SK-N-MC (cell line): ENCODE measurements at regions not wholly inside any gene's neighbourhood (a gene's known extent, or its start where the extent isn't known, plus 50 kb on each side); places are given as distances from the start of the nearest gene placed in this dataset.
A peak's percentile ranks its signal among the peaks of the same experiment; 100 is the strongest.

Source experiments
- DNase-seq: peaks from one replicate; pipeline ENCODE4 v3.0.0-alpha.2; 2011; ENCODE audit warnings: low read depth, low spot score
- H3K27ac ChIP-seq: fragments of 200-600 bp; sonication (generic); 2 replicates; pipeline ENCODE4 v1.5.1; 2016; ENCODE audit warnings: mixed run types
- H3K36me3 ChIP-seq: fragments of 200-600 bp; sonication (generic); 2 replicates; pipeline ENCODE4 v1.6.1; 2017; ENCODE audit warnings: antibody characterized with exemption, low read length, mixed read lengths; ENCODE audit not compliant: insufficient read depth
- H3K4me3 ChIP-seq: fragments of 200-600 bp; sonication (generic); 2 replicates; pipeline ENCODE4 v1.5.1; 2016
- H3K9ac ChIP-seq: fragments of 200-600 bp; sonication (generic); 2 replicates; pipeline ENCODE4 v1.8.0; 2017; ENCODE audit warnings: mixed run types, mixed read lengths; ENCODE audit not compliant: insufficient read length
- H3K9me3 ChIP-seq: fragments of 200-600 bp; sonication (generic); 2 replicates; pipeline ENCODE4 v1.6.1; 2017; ENCODE audit warnings: low read depth, mild to moderate bottlenecking, antibody characterized with exemption, low read length, moderate library complexity, mixed read lengths
- EZH2 ChIP-seq: fragments of 200-600 bp; sonication (generic); IDR thresholded peaks from one replicate; pipeline ENCODE4 v1.6.1; 2017; ENCODE audit warnings: antibody characterized with exemption
- FOXP2 ChIP-seq: optimal IDR thresholded peaks from 2 replicates; pipeline ENCODE3; 2011; ENCODE audit warnings: mild to moderate bottlenecking, moderate library complexity; ENCODE audit not compliant: insufficient read depth; ENCODE audit errors: extremely low read length, control extremely low read depth
- POLR2AphosphoS5 ChIP-seq: IDR thresholded peaks from 2 replicates; pipeline ENCODE4 v1.6.1; 2012; ENCODE audit warnings: mild to moderate bottlenecking, low read depth, low read length, borderline replicate concordance

GRCh38 chr6:45814772-45815171 is 200.9 kb downstream of the CLIC5 start:
- TF ChIP-seq EZH2 (no peak), FOXP2 (no peak), POLR2AphosphoS5 (no peak)
- Histone ChIP-seq H3K9ac (no peak overlapping the region), H3K36me3 (no peaks in the 10 kb centered on the region), H3K27ac (peak overlapping the region; percentile 65), H3K9me3 (no peaks in the 10 kb centered on the region), H3K4me3 (no peak overlapping the region)
- DNase-seq = no peak

- no peaks in the 10 kb centered on the region for H3K36me3 ChIP-seq
- no peak for DNase-seq
- H3K9me3 ChIP-seq = no peaks in the 10 kb centered on the region
- H3K4me3 ChIP-seq = no peak overlapping the region
- no peak overlapping the region for H3K27ac ChIP-seq
- no peak overlapping the region for H3K9ac ChIP-seq
- no peak for TF ChIP-seq FOXP2
- TF ChIP-seq EZH2 = no peak
- no peak for TF ChIP-seq POLR2AphosphoS5
These were observed 201.7 kb downstream of the CLIC5 start for GRCh38 chr6:45813943-45814342.

GRCh38 chr6:45812922-45813321 is 202.7 kb downstream of the CLIC5 start:
- Histone ChIP-seq H3K27ac (no peak overlapping the region), H3K9ac (no peak overlapping the region), H3K9me3 (no peaks in the 10 kb centered on the region), H3K36me3 (no peaks in the 10 kb centered on the region), H3K4me3 (no peak overlapping the region)
- TF ChIP-seq POLR2AphosphoS5 (no peak), FOXP2 (no peak), EZH2 (no peak)
- DNase-seq = no peak

- Histone ChIP-seq H3K9me3 (no peaks in the 10 kb centered on the region), H3K4me3 (no peak overlapping the region), H3K9ac (no peak overlapping the region), H3K36me3 (no peaks in the 10 kb centered on the region), H3K27ac (no peak overlapping the region)
- TF ChIP-seq FOXP2 (no peak), EZH2 (no peak), POLR2AphosphoS5 (no peak)
- no peak for DNase-seq
These were observed 206.7 kb downstream of the CLIC5 start for GRCh38 chr6:45808917-45809316.

GRCh38 chr6:45808042-45808645 is 207.5 kb downstream of the CLIC5 start:
- H3K9me3 ChIP-seq = no peaks in the 10 kb centered on the region
- TF ChIP-seq POLR2AphosphoS5 = no peak
- no peak for TF ChIP-seq EZH2
- TF ChIP-seq FOXP2 = no peak
- H3K36me3 ChIP-seq = no peaks in the 10 kb centered on the region
- no peak overlapping the region for H3K4me3 ChIP-seq
- H3K9ac ChIP-seq = no peak overlapping the region
- DNase-seq = no peak
- no peak overlapping the region for H3K27ac ChIP-seq

- DNase-seq = no peak
- no peak overlapping the region for H3K9ac ChIP-seq
- no peaks in the 10 kb centered on the region for H3K9me3 ChIP-seq
- TF ChIP-seq EZH2 (no peak), FOXP2 (no peak), POLR2AphosphoS5 (no peak)
- H3K4me3 ChIP-seq = no peak overlapping the region
- no peak overlapping the region for H3K27ac ChIP-seq
- H3K36me3 ChIP-seq = no peaks in the 10 kb centered on the region
These were observed 208.2 kb downstream of the CLIC5 start for GRCh38 chr6:45807311-45808041.

GRCh38 chr6:45806172-45806571 is 209.5 kb downstream of the CLIC5 start:
- DNase-seq = no peak
- H3K9ac ChIP-seq = no peak overlapping the region
- no peak overlapping the region for H3K27ac ChIP-seq
- no peaks in the 10 kb centered on the region for H3K36me3 ChIP-seq
- no peak overlapping the region for H3K4me3 ChIP-seq
- no peaks in the 10 kb centered on the region for H3K9me3 ChIP-seq
- no peak for TF ChIP-seq FOXP2
- no peak for TF ChIP-seq EZH2
- TF ChIP-seq POLR2AphosphoS5 = no peak

- Histone ChIP-seq H3K36me3 (no peaks in the 10 kb centered on the region), H3K4me3 (no peak overlapping the region), H3K9me3 (no peaks in the 10 kb centered on the region), H3K9ac (no peak overlapping the region), H3K27ac (no peak overlapping the region)
- TF ChIP-seq POLR2AphosphoS5 (no peak), FOXP2 (no peak), EZH2 (no peak)
- DNase-seq = no peak
These were observed 212.6 kb downstream of the CLIC5 start for GRCh38 chr6:45803071-45803470.
